ENCODE measurements at regions not wholly inside any gene's neighbourhood (a gene's known extent, or its start where the extent isn't known, plus 50 kb on each side); places are given as distances from the start of the nearest gene placed in this dataset.

DNA sequence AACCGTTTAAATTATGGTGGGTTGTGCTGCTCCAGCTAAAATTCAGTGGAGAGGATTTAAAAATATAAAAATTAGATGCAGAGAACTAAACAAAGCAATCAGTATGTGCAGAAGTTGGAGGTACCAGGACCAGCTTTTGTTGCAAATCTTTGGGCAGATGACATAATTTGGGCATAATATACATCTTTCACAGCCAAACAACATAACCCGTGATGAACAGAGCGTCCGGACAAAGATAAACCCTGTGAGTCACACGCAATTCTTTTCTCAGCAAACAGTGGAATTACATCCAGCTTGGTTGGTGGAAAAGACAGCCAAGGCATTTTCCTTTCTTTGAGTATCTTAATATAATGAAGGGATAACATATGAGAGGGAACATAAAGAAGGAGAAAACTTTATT is 419.4 kb upstream of the ADAMTS9 start:
- TF ChIP-seq, protein P1, sequence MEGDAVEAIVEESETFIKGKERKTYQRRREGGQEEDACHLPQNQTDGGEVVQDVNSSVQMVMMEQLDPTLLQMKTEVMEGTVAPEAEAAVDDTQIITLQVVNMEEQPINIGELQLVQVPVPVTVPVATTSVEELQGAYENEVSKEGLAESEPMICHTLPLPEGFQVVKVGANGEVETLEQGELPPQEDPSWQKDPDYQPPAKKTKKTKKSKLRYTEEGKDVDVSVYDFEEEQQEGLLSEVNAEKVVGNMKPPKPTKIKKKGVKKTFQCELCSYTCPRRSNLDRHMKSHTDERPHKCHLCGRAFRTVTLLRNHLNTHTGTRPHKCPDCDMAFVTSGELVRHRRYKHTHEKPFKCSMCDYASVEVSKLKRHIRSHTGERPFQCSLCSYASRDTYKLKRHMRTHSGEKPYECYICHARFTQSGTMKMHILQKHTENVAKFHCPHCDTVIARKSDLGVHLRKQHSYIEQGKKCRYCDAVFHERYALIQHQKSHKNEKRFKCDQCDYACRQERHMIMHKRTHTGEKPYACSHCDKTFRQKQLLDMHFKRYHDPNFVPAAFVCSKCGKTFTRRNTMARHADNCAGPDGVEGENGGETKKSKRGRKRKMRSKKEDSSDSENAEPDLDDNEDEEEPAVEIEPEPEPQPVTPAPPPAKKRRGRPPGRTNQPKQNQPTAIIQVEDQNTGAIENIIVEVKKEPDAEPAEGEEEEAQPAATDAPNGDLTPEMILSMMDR (IDR thresholded peaks at IDR 0.05; ENCODE audit: insufficient read depth, low read depth, low read length) = no peak
- no peak for TF ChIP-seq EZH2 (IDR thresholded peaks at IDR 0.05; ENCODE audit: insufficient read depth, low read length)
